HL-60 (cell line): ENCODE measurements at regions not wholly inside any gene's neighbourhood (a gene's known extent, or its start where the extent isn't known, plus 50 kb on each side); places are given as distances from the start of the nearest gene placed in this dataset.

Experiments used
- DNase-seq, 2 experiments: peaks; one replicate each; pipeline ENCODE4 v3.0.0-alpha.2; 2010 to 2020; ENCODE audit warnings: low read depth in 1 of 2, low spot score in 1 of 2
- H3K27ac ChIP-seq: fragments of 250-450 bp; sonication (Bioruptor Pico); replicated peaks from 2 replicates; pipeline ENCODE4 v1.5.1; 2020; ENCODE audit warnings: mild to moderate bottlenecking, moderate library complexity
- H3K27me3 ChIP-seq: fragments of 250-450 bp; sonication (Bioruptor Pico); 2 replicates; pipeline ENCODE4 v1.5.1; 2021; ENCODE audit warnings: mild to moderate bottlenecking, moderate library complexity; ENCODE audit not compliant: insufficient read depth, poor library complexity, severe bottlenecking
- H3K4me3 ChIP-seq: replicated peaks from 2 replicates; pipeline ENCODE4 v1.5.1; 2011; ENCODE audit warnings: mild to moderate bottlenecking, control low read depth, low read length; ENCODE audit not compliant: insufficient read depth
- GABPA ChIP-seq: IDR thresholded peaks from 2 replicates; pipeline ENCODE4 v1.6.1; 2012; ENCODE audit warnings: low read depth
- POLR2AphosphoS5 ChIP-seq: IDR thresholded peaks from 2 replicates; pipeline ENCODE4 v1.6.1; 2012; ENCODE audit warnings: low read depth
- SPI1 ChIP-seq: IDR thresholded peaks from 2 replicates; pipeline ENCODE4 v1.6.1; 2012; ENCODE audit warnings: low read depth, mild to moderate bottlenecking, borderline replicate concordance
- TF ChIP-seq, protein P1 (sequence below): IDR thresholded peaks from 2 replicates; pipeline ENCODE4 v1.6.1; 2012; ENCODE audit warnings: low read depth; ENCODE audit not compliant: insufficient replicate concordance
- TF ChIP-seq, protein P2 (sequence below): IDR thresholded peaks from one replicate; pipeline ENCODE4 v1.5.1; 2011; ENCODE audit warnings: low read length, control low read depth, inconsistent platforms; ENCODE audit not compliant: insufficient read depth

DNA sequence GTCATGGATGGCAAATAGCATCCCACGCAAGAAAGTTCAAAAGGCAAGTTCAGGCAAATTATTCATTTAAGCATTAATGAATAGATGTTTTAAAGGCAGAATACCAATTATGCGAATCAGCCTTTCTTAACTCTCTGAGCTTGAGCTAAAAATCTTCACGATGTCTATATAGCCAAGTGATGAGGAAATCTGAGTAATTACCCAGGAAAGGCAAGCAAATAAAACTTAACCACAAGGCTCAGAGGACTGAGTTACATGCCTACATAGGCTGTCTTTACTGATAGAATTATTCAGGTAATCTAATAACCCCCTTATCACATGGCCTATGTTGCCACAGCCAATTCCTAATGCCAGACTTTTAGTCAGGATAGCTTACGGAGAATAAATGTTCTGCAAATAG, 120.8 kb upstream of the MTAP start:
- no peak for DNase-seq
- Histone ChIP-seq H3K4me3 (no peak overlapping the region), H3K27ac (no peak overlapping the region), H3K27me3 (no peaks in the 10 kb centered on the region)
- TF ChIP-seq SPI1 (no peak), POLR2AphosphoS5 (no peak), GABPA (no peak)
- TF ChIP-seq, protein P1, sequence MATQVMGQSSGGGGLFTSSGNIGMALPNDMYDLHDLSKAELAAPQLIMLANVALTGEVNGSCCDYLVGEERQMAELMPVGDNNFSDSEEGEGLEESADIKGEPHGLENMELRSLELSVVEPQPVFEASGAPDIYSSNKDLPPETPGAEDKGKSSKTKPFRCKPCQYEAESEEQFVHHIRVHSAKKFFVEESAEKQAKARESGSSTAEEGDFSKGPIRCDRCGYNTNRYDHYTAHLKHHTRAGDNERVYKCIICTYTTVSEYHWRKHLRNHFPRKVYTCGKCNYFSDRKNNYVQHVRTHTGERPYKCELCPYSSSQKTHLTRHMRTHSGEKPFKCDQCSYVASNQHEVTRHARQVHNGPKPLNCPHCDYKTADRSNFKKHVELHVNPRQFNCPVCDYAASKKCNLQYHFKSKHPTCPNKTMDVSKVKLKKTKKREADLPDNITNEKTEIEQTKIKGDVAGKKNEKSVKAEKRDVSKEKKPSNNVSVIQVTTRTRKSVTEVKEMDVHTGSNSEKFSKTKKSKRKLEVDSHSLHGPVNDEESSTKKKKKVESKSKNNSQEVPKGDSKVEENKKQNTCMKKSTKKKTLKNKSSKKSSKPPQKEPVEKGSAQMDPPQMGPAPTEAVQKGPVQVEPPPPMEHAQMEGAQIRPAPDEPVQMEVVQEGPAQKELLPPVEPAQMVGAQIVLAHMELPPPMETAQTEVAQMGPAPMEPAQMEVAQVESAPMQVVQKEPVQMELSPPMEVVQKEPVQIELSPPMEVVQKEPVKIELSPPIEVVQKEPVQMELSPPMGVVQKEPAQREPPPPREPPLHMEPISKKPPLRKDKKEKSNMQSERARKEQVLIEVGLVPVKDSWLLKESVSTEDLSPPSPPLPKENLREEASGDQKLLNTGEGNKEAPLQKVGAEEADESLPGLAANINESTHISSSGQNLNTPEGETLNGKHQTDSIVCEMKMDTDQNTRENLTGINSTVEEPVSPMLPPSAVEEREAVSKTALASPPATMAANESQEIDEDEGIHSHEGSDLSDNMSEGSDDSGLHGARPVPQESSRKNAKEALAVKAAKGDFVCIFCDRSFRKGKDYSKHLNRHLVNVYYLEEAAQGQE, result no peak
- TF ChIP-seq, protein P2, sequence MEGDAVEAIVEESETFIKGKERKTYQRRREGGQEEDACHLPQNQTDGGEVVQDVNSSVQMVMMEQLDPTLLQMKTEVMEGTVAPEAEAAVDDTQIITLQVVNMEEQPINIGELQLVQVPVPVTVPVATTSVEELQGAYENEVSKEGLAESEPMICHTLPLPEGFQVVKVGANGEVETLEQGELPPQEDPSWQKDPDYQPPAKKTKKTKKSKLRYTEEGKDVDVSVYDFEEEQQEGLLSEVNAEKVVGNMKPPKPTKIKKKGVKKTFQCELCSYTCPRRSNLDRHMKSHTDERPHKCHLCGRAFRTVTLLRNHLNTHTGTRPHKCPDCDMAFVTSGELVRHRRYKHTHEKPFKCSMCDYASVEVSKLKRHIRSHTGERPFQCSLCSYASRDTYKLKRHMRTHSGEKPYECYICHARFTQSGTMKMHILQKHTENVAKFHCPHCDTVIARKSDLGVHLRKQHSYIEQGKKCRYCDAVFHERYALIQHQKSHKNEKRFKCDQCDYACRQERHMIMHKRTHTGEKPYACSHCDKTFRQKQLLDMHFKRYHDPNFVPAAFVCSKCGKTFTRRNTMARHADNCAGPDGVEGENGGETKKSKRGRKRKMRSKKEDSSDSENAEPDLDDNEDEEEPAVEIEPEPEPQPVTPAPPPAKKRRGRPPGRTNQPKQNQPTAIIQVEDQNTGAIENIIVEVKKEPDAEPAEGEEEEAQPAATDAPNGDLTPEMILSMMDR, result no peak

DNA sequence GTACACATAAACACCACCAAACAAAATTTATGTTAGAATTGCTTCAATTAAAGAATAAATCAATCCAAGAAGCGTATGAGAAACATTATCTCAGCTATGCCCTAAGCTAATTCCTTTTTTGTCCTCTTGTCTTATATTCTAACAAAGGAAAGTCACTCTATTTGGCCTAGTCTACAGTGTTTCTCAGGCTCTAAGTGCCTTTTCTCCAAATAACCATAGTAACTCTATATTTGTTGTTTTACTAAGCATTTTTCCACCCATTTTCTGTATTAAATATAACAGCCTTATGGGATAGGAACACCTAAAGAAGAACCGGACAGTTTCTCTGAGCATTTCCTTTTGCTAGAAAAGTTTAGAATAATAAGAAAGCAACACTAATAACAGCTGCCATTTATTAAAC, 120.1 kb upstream of the MTAP start:
- no peak overlapping the region for H3K4me3 ChIP-seq
- no peaks in the 10 kb centered on the region for H3K27me3 ChIP-seq
- DNase-seq, result no peak
- H3K27ac ChIP-seq, result no peak overlapping the region
- no peak for TF ChIP-seq GABPA
- TF ChIP-seq SPI1, result no peak
- TF ChIP-seq, protein P2, result no peak
- no peak for TF ChIP-seq POLR2AphosphoS5
- TF ChIP-seq, protein P1, result no peak

DNA sequence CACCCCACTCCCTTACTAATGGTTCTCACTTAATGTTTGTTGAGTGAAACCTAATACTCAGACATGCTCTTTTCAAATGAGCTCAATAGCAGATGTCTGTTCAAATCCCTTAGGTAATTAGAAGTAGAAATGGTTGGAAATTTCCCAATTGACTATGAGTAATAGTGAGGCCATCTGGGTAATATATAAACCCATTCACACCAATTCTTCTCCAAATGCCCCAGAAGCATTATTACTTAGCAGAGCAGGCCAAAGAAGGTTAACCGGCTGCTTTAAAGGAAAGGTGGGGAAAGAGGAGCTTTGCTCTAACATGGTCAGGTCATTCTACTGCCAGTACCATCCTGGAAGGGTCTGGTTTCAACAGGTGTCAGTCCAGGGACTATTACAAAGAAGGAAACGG, 119.5 kb upstream of the MTAP start:
- TF ChIP-seq, protein P2, result no peak
- no peak for TF ChIP-seq SPI1
- TF ChIP-seq, protein P1, result no peak
- no peak for TF ChIP-seq POLR2AphosphoS5
- no peak for TF ChIP-seq GABPA
- H3K27me3 ChIP-seq, result no peaks in the 10 kb centered on the region
- no peak overlapping the region for H3K27ac ChIP-seq
- DNase-seq, result no peak
- H3K4me3 ChIP-seq, result no peak overlapping the region
